IPS-20b (cell line): ENCODE measurements at regions not wholly inside any gene's neighbourhood (a gene's known extent, or its start where the extent isn't known, plus 50 kb on each side); places are given as distances from the start of the nearest gene placed in this dataset.

Experiments
- H3K27ac ChIP-seq: one replicate; pipeline ENCODE4 v1.5.1; 2013; ENCODE audit warnings: low read length
- H3K27me3 ChIP-seq: 2 replicates; pipeline ENCODE4 v1.6.1; 2013; ENCODE audit warnings: mild to moderate bottlenecking, low read length, inconsistent platforms; ENCODE audit not compliant: insufficient read depth
- H3K36me3 ChIP-seq: 2 replicates; pipeline ENCODE4 v1.6.1; 2013; ENCODE audit warnings: low read depth, mild to moderate bottlenecking, inconsistent platforms, low read length, moderate library complexity; ENCODE audit not compliant: insufficient read depth
- H3K4me1 ChIP-seq: 2 replicates; pipeline ENCODE4 v1.6.1; 2013; ENCODE audit warnings: mild to moderate bottlenecking, control low read depth, inconsistent platforms, low read length, moderate library complexity; ENCODE audit not compliant: insufficient read depth
- H3K4me3 ChIP-seq: 2 replicates; pipeline ENCODE4 v1.5.1; 2013; ENCODE audit warnings: mild to moderate bottlenecking, low read length, inconsistent platforms
- H3K9ac ChIP-seq: 2 replicates; pipeline ENCODE4 v1.6.1; 2013; ENCODE audit warnings: low read depth, mild to moderate bottlenecking, inconsistent platforms, low read length, moderate library complexity
- H3K9me3 ChIP-seq: 2 replicates; pipeline ENCODE4 v1.6.1; 2013; ENCODE audit warnings: mild to moderate bottlenecking, low read depth, low read length, inconsistent platforms; ENCODE audit not compliant: insufficient read depth

DNA sequence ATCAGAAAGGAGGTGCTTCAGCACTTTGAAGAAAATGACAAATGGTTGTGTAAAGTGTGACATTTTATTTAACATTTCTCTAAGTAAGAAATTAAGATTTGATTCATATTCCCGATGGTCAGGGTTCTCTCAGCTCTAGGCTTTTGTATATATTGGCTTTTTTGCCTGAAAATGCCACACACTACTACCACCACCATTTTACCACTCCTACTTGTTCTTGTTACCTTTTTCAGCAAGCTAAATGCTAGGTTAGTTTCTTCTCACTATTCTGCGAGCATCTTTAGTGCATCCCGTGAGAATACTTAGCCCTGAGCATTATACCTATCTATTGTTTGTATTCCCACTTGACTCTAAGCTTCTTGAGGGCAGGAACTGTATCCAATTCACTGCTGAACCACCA is 177.6 kb upstream of the MTNR1B start:
- peaks cover 13% of the 10 kb centered on the region; the same call in 1 of the 2 replicates for H3K36me3 ChIP-seq
- H3K9ac ChIP-seq, result no peak overlapping the region
- no peak overlapping the region for H3K4me3 ChIP-seq
- H3K9me3 ChIP-seq, result no peaks in the 10 kb centered on the region
- H3K4me1 ChIP-seq, result peaks cover 28% of the 10 kb centered on the region
- no peak overlapping the region for H3K27ac ChIP-seq
- H3K27me3 ChIP-seq, result no peaks in the 10 kb centered on the region

DNA sequence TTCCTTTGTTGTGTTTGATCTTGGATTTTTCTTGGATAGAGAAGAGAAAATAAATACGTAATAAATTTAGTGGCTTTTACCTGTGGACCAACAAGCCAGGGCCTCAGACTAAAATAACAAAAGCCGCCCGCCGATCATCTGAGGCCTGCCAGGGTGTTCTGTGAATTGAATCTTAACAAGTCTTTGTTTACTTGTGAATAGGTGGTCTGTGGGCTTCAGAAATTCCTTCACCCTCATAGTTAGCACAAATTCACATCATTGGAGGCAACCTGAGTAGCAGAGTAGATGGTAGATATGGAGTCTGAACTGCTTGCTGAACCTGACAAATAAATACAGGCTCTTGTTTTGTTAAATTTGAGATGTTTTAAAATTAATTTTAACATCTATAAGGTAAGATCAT is 176.3 kb upstream of the MTNR1B start:
- Histone ChIP-seq H3K9ac (peak overlapping the region; percentile 18; the same call in 1 of the 2 replicates), H3K27me3 (no peaks in the 10 kb centered on the region), H3K4me1 (peaks cover 28% of the 10 kb centered on the region), H3K4me3 (peak overlapping the region; percentile 56), H3K27ac (no peak overlapping the region), H3K9me3 (no peaks in the 10 kb centered on the region), H3K36me3 (peaks cover 15% of the 10 kb centered on the region; the same call in 1 of the 2 replicates)

DNA sequence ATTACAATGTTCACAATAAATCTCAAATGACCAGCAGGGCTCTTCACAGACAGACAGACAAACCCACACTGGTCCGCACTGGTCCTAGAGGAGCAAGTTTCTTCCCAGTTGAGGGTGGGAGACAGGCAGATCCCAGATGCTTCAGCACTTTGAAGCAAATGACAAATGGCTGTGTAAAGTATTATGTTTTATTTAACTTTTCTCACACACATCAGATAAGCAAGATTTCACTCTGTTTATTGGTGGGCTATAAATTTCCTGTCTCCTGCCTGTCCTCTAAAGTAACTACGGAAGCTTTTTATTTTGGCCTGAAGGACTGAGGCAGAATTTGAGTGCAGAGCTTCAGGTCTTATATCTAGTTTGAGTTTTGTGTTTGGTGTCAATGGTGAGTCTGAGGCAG is 174.7 kb upstream of the MTNR1B start:
- H3K27me3 ChIP-seq, result no peaks in the 10 kb centered on the region
- H3K4me3 ChIP-seq, result no peak overlapping the region
- no peaks in the 10 kb centered on the region for H3K9me3 ChIP-seq
- peaks cover 28% of the 10 kb centered on the region for H3K4me1 ChIP-seq
- H3K36me3 ChIP-seq, result peaks cover 29% of the 10 kb centered on the region; the same call in 1 of the 2 replicates
- H3K9ac ChIP-seq, result no peak overlapping the region
- no peak overlapping the region for H3K27ac ChIP-seq

DNA sequence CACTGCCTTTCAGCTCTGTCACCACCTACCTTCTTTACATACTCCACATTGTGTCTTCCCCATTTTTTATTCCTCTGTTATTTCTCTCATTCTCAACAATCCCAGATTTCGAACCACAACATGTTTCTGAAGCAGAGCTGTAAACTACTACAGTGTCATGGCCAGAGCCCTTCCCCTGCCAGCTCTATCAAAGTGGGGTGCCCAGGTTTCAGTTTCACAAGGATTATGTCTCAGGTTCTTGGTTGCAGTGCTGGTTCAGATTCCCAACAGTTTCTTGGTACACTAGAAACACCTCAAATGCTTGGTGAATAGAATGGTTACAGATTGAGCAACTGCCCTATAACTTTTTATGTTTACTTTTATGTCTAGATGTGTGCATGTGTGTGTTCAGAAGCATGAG is 172.7 kb upstream of the MTNR1B start:
- no peaks in the 10 kb centered on the region for H3K27me3 ChIP-seq
- H3K4me3 ChIP-seq, result no peak overlapping the region
- H3K9me3 ChIP-seq, result no peaks in the 10 kb centered on the region
- H3K36me3 ChIP-seq, result peaks cover 20% of the 10 kb centered on the region; the same call in 1 of the 2 replicates
- no peak overlapping the region for H3K9ac ChIP-seq
- peaks cover 28% of the 10 kb centered on the region for H3K4me1 ChIP-seq
- no peak overlapping the region for H3K27ac ChIP-seq

- H3K9ac ChIP-seq, result no peak overlapping the region
- H3K27me3 ChIP-seq, result no peaks in the 10 kb centered on the region
- H3K4me1 ChIP-seq, result peaks cover 20% of the 10 kb centered on the region
- no peaks in the 10 kb centered on the region for H3K9me3 ChIP-seq
- H3K4me3 ChIP-seq, result no peak overlapping the region
- no peak overlapping the region for H3K27ac ChIP-seq
- H3K36me3 ChIP-seq, result peaks cover 20% of the 10 kb centered on the region; the same call in 1 of the 2 replicates
These were observed 171.6 kb upstream of the MTNR1B start for GRCh38 chr11:92797874-92798273.

GRCh38 chr11:92801685-92802084 is 167.8 kb upstream of the MTNR1B start:
- Histone ChIP-seq H3K27me3 (no peaks in the 10 kb centered on the region), H3K27ac (no peak overlapping the region), H3K4me1 (peaks cover 12% of the 10 kb centered on the region; the same call in 1 of the 2 replicates), H3K4me3 (no peak overlapping the region), H3K9ac (no peak overlapping the region), H3K36me3 (peaks cover 20% of the 10 kb centered on the region; the same call in 1 of the 2 replicates), H3K9me3 (no peaks in the 10 kb centered on the region)

DNA sequence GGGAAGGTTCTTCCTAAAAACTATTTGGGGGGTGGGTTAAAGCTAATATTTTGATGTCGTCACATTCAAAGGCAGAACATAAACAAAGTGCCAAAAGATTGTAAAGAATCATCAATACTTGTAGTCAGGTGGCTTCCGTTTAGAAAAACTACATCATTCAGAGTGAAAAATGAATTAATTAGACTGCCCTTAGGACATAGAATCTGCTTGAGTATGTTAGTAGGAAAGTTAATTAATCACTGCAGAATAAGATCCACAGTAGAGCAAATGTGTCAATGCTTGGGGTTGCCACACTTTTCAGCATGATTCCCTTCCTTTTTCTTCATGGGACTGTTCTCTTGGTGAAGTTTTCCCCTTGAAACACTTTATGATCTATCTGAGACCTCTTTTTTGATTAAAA is 166.8 kb upstream of the MTNR1B start:
- no peak overlapping the region for H3K27ac ChIP-seq
- H3K4me1 ChIP-seq, result peaks cover 12% of the 10 kb centered on the region; the same call in 1 of the 2 replicates
- no peak overlapping the region for H3K4me3 ChIP-seq
- H3K36me3 ChIP-seq, result peaks cover 20% of the 10 kb centered on the region; the same call in 1 of the 2 replicates
- H3K9ac ChIP-seq, result no peak overlapping the region
- H3K27me3 ChIP-seq, result no peaks in the 10 kb centered on the region
- H3K9me3 ChIP-seq, result no peaks in the 10 kb centered on the region

DNA sequence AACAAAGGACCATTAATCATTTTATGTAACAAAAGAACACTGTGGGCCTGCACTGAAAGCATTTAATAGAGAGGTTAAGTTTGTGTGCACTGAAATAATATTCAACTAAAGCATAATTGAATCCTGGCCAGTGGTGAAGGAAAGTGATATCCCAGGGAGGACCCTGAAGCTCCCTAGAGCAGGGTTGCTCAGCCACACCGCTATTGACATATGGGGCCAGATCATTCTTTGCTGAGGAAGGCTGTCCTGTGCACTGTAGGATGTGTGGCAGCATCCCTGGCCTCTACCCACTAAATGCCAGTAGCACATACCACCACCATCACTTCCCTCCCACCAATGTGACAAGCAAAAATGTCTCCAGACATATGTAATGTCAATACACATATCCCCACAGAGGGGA is 166.1 kb upstream of the MTNR1B start:
- Histone ChIP-seq H3K36me3 (peaks cover 15% of the 10 kb centered on the region; the same call in 1 of the 2 replicates), H3K4me1 (peaks cover 12% of the 10 kb centered on the region; the same call in 1 of the 2 replicates), H3K27ac (no peak overlapping the region), H3K4me3 (no peak overlapping the region), H3K9me3 (no peaks in the 10 kb centered on the region), H3K27me3 (no peaks in the 10 kb centered on the region), H3K9ac (no peak overlapping the region)

- no peaks in the 10 kb centered on the region for H3K27me3 ChIP-seq
- no peak overlapping the region for H3K27ac ChIP-seq
- H3K36me3 ChIP-seq, result peaks cover 7% of the 10 kb centered on the region; the same call in 1 of the 2 replicates
- H3K4me3 ChIP-seq, result no peak overlapping the region
- no peaks in the 10 kb centered on the region for H3K9me3 ChIP-seq
- H3K9ac ChIP-seq, result no peak overlapping the region
- peaks cover 12% of the 10 kb centered on the region; the same call in 1 of the 2 replicates for H3K4me1 ChIP-seq
These were observed 165.0 kb upstream of the MTNR1B start for GRCh38 chr11:92804388-92804966.

DNA sequence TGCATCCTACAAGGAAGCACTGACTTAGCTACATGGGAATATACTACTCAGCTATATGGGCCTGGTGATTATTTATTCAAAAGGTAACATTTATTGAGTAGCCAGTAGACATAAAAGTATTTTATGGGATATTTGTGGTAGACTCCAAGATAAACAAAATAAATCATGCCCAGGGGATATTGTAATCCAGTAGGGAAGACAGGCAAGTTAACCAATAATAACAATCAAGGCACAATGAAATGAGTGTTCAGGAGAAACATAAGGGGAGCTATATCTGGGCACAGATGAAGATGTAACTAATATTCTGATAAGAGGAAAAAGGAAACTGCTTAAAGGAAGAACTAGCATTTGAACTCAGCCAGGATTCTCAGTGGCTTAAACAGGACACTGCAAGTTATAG is 161.4 kb upstream of the MTNR1B start:
- H3K27me3 ChIP-seq, result no peaks in the 10 kb centered on the region
- no peak overlapping the region for H3K4me3 ChIP-seq
- no peak overlapping the region for H3K9ac ChIP-seq
- H3K9me3 ChIP-seq, result no peaks in the 10 kb centered on the region
- no peaks in the 10 kb centered on the region for H3K36me3 ChIP-seq
- H3K4me1 ChIP-seq, result peaks cover 12% of the 10 kb centered on the region; the same call in 1 of the 2 replicates
- H3K27ac ChIP-seq, result no peak overlapping the region

GRCh38 chr11:92810423-92811064 is 158.9 kb upstream of the MTNR1B start:
- H3K9me3 ChIP-seq, result no peaks in the 10 kb centered on the region
- H3K27me3 ChIP-seq, result no peaks in the 10 kb centered on the region
- H3K4me1 ChIP-seq, result peaks cover 4% of the 10 kb centered on the region; the same call in 1 of the 2 replicates
- no peak overlapping the region for H3K27ac ChIP-seq
- H3K36me3 ChIP-seq, result no peaks in the 10 kb centered on the region
- no peak overlapping the region for H3K9ac ChIP-seq
- H3K4me3 ChIP-seq, result no peak overlapping the region

DNA sequence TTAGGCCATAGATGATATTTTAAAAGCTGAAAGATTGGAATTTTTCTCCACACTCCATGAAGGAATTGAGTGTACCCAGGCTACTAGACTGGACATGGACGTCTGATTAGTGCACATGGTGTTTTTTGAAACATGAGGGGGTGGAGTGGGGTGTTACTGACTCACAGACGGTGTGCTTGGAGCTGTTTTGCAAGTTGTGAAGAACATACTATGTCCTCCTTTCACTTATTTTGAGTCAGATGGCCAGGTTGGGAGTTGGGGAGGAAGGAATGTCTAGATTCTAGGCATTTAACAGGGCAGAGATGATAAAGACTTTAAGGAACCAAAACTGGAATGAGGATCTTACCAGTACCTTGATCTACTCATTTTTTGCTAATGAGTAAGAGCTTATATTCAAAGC is 158.1 kb upstream of the MTNR1B start:
- peaks cover 3% of the 10 kb centered on the region; the same call in 1 of the 2 replicates for H3K4me1 ChIP-seq
- no peaks in the 10 kb centered on the region for H3K36me3 ChIP-seq
- no peak overlapping the region for H3K27ac ChIP-seq
- no peaks in the 10 kb centered on the region for H3K9me3 ChIP-seq
- H3K4me3 ChIP-seq, result no peak overlapping the region
- H3K9ac ChIP-seq, result no peak overlapping the region
- no peaks in the 10 kb centered on the region for H3K27me3 ChIP-seq
